Right lung (tissue), 2 donors: ENCODE measurements at regions not wholly inside any gene's neighbourhood (a gene's known extent, or its start where the extent isn't known, plus 50 kb on each side); places are given as distances from the start of the nearest gene placed in this dataset.
"Not testable (repeated sequence)": the region's sequence is repeated elsewhere in the genome, so short reads cannot be mapped to it uniquely, and the experiment has no call there.

ENCODE experiments used
- DNase-seq, 2 donors: peaks; one replicate each; pipeline ENCODE4 v3.0.0-alpha.2; 2013

GRCh38 chr5:108696951-108697715 is 50.6 kb upstream of the FER start:
- no peak for DNase-seq

GRCh38 chr5:108696407-108696806 is 51.3 kb upstream of the FER start:
- DNase-seq = no peak

GRCh38 chr5:108688485-108688884 is 59.2 kb upstream of the FER start:
- DNase-seq = no peak

GRCh38 chr5:108687595-108688200 is 60.0 kb upstream of the FER start:
- DNase-seq = no peak

GRCh38 chr5:108686676-108687075 is 61.0 kb upstream of the FER start:
- no peak for DNase-seq

- not testable (repeated sequence) for DNase-seq
Observed at GRCh38 chr5:108685448-108686216, 62.1 kb upstream of the FER start.

- DNase-seq = peak; percentile 48 to 67
Observed at GRCh38 chr5:108681079-108681921, 66.4 kb upstream of the FER start.

- no peak for DNase-seq
Observed at GRCh38 chr5:108678091-108678490, 69.6 kb upstream of the FER start.

GRCh38 chr5:108675736-108676135 is 72.0 kb upstream of the FER start:
- no peak for DNase-seq

GRCh38 chr5:108672639-108673038 is 75.1 kb upstream of the FER start:
- DNase-seq = no peak

- DNase-seq = no peak
Observed at GRCh38 chr5:108670591-108671289, 77.0 kb upstream of the FER start.

- no peak for DNase-seq
Observed at GRCh38 chr5:108669462-108669861, 78.2 kb upstream of the FER start.

GRCh38 chr5:108661590-108662219 is 86.0 kb upstream of the FER start:
- DNase-seq = no peak

GRCh38 chr5:108661024-108661423 is 86.7 kb upstream of the FER start:
- no peak for DNase-seq

GRCh38 chr5:108660291-108660690 is 87.4 kb upstream of the FER start:
- DNase-seq = no peak

GRCh38 chr5:108659531-108659930 is 88.2 kb upstream of the FER start:
- DNase-seq = no peak

GRCh38 chr5:108655750-108656450 is 91.8 kb upstream of the FER start:
- no peak for DNase-seq

- DNase-seq = no peak
Observed at GRCh38 chr5:108654051-108654450, 93.6 kb upstream of the FER start.

- no peak for DNase-seq
Observed at GRCh38 chr5:108653201-108653600, 94.5 kb upstream of the FER start.

- DNase-seq = no peak
Observed at GRCh38 chr5:108650997-108651396, 96.7 kb upstream of the FER start.
